GM20431 (cell line): ENCODE measurements at regions not wholly inside any gene's neighbourhood (a gene's known extent, or its start where the extent isn't known, plus 50 kb on each side); places are given as distances from the start of the nearest gene placed in this dataset.
"Not testable (repeated sequence)": the region's sequence is repeated elsewhere in the genome, so short reads cannot be mapped to it uniquely, and the experiment has no call there.

Source experiments
- in situ Hi-C: fragments of 300-500 bp; cut with MseI, MboI; formaldehyde crosslinking; loops from one replicate; pipeline ENCODE4 v1.15.0; 2020; ENCODE audit warnings: low sequenced_read_pairs; ENCODE audit not compliant: unreplicated experiment

DNA sequence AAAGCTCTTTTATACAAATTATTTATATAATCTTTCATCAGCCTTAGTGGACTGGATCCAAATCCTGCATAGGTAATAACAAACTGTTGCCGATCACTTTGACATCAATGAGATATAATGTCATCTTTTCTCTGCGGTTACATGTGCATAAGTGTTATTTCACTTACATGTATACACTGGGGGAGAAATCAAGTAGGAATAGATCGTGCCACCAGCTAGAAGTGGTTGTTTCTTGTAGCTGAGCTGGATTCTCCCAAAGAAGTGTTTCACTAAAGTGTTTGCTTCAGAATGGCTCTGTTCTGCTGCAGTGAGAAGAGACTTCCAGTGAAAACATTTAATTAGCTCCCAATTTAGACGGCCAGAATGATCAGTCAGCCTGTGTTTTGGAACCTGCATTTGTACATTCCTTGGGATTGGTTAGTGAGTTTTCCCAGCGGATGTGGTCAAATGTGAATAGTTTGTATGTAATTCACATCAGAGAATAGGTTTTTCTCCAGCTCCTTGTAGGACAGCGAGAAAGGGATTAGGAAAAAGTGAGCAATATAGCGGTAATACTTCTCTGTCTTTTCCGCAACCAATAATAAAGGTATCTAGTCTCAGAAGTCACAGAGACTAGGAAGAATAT, 163.1 kb upstream of the CCN2 start:
- in situ Hi-C loops, result no loop called here

DNA sequence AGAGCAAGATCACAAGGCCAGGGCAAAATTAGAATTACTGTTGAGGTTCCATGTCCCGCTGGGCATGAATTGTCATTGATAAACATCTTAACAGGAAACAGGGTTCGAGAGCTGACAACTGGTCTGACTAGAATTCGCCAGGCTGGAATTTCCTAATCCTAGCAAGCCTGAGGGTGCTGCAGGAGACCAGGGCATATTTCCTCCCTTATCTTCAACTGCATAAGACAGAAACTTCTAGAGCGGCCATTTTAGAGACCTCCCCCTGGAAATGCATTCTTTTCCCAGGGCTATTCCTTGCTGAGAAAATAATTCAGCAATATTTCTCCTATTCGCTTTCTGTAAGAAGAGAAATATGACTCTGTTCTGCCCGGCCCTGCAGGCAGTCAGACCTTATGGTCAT, 158.6 kb upstream of the CCN2 start:
- in situ Hi-C loops, result not testable (repeated sequence)

DNA sequence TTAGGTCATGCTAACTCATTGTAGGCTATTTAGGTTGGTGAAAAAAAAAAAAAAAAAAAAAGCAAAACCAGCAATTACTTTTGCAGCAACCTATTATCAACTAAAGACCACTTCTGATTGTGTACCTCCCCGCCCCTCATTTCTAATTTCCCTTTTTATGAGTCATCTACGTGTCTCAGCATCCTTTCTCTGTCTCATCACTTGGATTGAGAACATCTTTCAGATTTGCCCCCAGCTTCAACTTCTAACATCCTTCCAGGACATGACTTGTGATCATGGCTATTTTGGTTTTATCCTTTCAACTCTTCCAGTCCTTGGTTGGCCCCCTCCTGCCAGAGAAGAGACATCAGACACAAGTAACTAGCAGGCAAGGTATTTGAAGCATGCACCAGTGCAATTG, 156.7 kb upstream of the CCN2 start:
- in situ Hi-C loops, result no loop called here

DNA sequence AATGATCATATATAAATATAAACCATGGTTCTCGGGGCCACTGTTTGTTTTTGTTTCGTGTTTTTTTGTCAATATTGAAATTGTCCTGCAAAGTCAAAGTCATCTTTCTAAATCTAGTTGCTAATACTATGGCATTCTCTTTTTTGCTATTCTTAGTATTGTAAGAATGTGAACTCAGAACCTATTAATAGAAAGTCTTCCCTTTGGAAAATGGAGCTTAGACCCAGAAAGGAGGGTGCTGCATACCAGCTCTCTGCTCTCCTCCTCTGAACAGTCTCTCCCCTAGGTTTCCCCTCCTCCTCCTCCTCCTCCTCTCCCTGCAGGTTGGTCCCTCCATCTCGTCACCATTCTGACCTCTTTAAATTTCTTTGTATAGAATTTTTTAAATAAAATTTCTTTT, 150.4 kb upstream of the CCN2 start:
- in situ Hi-C loops, result no loop called here

DNA sequence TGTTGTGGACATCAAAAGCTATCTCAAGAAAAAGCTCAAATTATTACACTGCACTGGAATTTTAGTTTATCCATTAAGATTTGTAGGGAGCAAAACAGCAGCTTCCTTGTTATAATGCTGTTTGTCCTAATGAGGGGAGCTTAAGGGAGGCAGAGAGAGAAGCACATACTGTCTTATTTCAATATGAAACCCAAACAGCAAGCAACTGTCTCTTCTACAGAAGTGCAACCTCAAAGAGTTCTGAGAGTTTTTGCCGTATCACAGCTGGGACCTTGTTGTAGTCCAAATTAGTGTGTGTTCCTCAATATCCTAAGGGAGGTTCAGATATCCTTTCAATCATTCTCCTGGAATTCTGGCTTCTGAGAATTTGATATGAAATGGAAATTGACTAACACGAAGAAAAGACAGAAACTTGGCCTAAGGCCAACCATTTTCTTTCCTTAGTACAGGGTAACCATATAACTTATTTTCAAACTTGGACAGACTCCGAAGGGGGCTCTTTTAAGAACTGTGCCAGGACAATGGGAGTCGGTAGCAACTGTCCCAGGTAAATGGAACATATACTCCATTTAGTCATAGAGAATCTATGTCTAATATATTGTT, 149.3 kb upstream of the CCN2 start:
- in situ Hi-C loops, result no loop called here

DNA sequence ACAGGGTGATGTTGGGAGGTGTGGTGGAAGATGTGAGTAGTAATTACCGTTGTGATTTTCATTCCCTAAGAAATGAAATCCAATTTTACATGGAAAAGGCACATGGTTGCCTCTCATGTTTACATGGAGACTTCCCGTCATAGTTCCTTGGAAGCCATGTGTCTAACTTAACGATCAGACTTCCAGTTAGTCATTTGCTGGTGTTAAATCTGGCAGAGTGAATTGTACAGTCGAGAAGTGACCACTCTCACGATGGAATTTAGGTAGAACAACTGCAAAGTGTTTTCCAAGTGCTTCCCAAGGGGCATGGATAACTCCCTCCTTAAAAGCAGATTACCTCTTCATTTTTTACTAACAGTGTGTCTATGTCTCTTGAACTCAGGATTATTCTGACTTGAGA, 145.8 kb upstream of the CCN2 start:
- in situ Hi-C loops, result no loop called here

DNA sequence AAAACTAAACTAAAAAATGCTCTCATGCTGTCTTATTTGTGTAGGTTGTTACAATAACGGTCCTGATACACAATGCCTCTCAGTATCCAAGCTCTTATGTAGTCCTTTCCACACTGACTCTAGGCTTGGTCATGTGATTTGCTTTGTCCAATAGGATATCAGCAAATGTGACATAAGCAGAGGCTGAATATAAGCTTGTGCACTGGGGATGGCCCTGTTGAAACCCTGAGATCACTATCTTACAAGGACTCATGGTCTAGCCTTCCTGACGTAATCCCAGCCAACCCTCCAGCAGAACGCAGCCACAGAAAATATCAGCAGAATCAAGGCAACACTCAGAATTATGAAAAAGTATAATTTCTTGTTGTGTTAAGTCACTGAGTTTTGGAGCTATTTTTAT, 145.1 kb upstream of the CCN2 start:
- in situ Hi-C loops, result no loop called here

DNA sequence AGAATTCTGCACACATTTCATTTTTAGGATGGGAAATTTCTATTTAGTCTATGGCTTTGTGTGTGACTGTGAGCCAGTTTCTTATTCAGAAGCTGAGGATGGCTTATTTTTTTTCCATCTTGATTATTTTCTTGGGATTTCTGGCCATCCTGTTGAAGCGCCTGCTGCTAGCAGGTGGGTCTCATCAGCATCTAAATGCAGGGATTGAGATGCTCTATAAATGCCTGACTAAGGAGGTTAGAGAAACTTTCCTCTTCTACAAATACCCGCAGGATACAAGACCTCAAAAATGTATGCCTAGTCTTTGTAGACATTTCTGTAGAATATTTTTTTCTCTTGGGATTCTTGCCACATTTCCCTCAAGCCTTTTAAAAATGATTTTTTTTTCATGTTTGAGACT, 138.0 kb upstream of the CCN2 start:
- in situ Hi-C loops, result no loop called here

DNA sequence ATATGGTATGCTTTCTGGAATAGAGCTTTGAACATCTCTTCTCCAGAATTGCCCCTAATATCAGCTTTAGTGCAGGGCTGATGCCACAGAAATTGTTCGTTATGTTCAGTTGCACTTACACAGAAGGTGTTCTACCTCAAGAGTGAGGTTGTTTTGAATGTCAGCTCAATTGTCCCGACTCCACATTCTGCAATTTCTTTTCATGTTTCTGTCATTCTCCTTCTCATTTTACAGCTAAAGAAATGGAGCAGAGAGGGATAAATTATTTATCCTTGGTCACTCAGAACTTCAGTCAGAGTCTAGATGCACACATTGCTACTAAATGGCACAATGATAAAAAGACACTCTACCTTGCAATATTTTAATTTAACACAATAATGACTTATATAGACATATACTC, 137.0 kb upstream of the CCN2 start:
- in situ Hi-C loops, result no loop called here

DNA sequence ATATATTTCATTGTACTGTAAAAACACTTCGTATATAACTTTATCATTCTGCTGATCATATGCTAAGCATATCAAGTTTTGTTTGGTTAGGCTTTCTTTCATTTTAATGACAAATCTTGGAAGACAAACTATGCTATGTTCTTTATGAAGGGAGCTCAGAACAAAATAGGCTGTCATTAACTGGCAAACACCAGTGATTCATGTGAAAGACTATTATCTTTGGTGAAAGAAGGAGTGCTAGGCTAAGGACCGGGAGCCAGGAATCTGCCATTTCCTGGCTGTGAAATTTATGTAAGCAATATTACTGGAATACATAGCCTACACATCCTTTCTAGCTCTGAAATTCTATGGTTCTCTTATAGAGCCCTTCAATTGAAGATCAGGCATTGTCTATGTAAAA, 136.2 kb upstream of the CCN2 start:
- in situ Hi-C loops, result no loop called here

DNA sequence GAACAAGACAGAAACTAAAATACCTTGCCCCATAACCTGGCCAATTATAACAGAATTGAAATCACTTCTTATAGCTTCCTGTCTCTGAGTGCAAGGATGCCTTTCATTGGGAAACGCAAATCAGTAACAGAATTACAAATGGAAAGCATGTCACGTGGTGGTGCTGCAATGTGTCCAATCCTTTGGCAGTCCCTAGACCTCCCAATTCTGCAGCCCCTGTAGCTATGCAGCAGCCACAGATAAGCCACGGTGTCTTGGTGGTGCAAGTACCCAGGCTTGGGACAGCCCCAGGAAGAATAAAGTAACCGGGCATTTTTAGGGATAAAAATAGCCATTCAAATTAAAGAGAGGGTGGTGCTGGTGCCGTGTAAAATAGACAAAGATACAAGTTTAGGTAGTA, 134.6 kb upstream of the CCN2 start:
- in situ Hi-C loops, result no loop called here

DNA sequence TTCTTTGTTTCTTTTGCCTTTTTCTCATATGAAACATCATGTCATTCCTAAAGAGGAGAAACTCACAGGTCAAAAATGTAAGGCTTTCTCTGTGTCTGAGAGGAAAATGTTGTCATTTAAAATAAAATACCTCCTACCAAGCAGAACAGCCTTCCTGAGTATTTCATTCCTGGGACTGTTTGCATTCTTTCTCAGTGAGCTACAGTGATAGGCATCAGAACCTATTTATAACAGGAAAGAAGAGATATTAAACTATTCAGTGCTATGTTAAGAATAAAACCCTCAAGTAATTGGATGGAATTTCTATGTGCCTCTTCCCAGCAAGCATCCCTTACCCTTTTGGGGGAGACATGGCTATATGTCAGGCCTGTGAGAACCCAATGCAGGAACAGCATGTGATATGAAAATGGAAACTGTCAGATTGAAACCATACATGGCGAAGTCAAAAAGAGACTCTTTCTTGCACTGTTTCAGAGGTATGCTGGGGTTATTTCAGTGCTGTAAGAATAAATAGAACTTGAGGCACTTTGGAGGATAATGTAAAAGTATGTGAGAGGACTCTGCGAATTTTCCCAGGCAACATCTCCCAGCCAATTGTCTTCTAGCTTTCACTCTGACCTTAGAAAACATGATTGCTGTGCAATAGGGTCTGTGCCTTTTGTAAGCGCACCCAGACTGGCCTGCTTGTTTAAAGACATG, 133.8 kb upstream of the CCN2 start:
- in situ Hi-C loops, result no loop called here

DNA sequence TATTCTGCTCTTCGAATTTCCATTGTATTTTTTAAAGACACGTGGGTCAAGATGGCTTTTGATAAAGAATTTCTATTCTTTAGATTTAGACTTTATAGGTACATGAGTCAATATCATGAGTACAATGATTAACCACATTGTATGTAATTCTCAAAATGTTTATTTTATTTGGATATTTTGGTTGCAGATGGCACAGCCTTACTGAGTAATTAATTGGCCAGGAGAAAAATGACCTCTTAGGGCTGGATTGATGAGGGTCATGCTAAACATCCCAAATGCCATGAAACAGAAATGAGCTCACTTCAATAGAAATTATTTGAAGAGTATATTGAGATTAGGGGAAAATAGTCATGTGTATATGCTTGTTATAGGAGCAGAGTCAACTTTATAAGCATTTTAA, 131.2 kb upstream of the CCN2 start:
- in situ Hi-C loops, result no loop called here

DNA sequence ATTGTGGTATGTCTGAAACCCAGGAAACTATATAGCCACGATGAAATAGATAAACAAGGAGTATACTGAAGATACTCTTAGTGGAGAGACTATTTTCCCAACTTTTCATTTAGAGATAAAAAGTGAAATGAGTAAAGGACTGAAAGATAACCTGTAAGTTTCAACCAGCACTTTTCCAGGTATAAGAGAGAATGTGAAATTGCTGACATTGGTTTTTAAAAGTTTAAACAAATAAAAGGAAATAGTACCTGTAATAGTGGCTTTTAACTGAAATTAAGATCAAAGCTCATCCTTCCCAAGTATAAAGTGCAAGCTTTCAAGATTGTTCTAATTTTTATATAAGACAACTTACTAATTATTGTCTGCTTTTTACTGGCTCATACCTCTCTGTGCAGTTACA, 130.2 kb upstream of the CCN2 start:
- in situ Hi-C loops, result no loop called here

DNA sequence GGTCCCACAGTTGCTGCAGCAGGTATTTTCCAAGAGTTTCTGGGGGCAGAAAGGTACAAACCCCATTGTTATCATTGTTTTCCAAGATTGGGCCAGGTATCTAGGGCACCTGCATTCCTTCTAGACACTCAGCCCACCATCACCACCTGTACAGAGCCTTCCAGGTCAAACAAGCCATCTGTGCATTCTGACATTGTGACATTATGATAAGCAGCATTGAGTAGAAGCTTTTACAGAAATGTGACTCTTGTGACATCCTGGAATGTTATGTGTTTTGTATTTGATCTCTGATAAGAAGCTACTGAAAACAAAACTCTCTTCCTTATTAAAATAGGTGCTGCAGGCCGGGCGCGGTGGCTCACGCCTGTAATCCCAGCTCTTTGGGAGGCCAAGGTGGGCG, 128.1 kb upstream of the CCN2 start:
- in situ Hi-C loops, result no loop called here

DNA sequence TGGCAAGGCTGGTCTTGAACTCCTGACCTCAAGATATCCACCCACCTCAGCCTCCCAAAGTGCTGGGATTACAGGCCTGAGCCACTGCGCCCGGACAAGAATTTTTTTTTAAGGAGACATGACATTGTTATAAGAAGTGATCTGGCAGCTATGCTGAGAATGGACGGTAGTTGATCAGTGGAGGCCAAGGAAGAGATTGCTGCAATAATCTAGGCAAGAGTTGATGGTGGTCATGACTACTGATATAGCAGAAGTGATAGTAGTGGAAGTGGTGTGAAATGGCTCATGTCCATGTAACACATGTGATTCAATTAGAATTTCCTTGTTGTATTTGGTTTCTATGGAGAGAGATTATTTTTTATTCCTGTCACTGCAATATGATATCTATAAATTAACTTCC, 125.3 kb upstream of the CCN2 start:
- in situ Hi-C loops, result no loop called here

DNA sequence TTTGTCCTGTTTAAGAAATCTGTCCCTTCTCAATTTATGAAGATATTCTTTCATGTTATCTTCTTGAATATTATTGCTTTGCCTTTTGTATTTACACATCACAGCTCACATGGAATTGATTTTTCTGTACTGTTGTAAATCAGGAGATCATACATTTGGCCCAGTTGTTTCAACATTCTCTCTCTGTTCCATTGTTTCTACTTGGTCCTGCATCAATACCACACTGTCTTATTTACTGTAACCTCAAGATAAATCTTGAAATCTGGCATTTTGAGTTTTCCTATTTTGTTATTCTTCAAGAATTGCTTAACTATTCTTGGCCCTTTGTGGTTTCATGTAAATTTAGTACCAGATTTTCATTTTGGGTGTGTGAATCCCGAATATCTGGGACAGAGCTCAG, 121.7 kb upstream of the CCN2 start:
- in situ Hi-C loops, result no loop called here

DNA sequence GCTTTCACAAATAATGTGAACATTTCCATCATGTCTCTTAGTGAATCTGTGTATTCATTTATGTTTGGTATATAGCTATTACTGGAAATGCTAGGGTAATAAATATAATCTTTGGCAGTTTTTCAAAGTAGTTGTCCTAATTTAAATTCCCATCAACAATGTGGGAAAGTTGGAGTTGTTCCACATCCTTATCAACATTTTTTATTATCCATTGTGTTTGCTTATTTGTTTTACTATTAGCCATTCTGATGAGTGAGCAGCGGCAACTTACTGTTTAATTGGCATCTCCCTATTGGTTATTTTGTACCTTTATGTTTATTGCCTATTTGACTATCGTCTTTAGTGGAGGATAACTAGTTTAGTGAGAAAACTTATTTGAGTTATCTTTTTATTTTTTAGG, 121.1 kb upstream of the CCN2 start:
- in situ Hi-C loops, result no loop called here

DNA sequence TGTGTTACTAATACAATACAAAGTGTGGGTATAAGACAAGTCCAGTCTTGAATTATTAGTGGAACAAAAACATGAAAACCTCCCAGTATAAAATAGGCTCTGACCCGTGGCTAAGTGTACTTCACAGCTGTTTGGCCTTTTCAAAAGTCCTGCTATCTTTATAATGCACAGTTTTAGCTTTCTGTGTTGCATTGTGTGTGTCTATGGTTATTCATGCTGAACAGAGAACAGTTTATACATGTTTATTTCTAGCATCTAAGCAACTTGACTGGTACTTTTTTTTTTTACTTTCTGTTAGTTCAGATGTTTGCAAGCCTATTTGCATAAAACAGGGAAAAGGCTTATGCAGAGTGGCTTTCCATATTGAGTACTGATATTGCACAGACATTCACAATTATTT, 119.2 kb upstream of the CCN2 start:
- in situ Hi-C loops, result no loop called here

DNA sequence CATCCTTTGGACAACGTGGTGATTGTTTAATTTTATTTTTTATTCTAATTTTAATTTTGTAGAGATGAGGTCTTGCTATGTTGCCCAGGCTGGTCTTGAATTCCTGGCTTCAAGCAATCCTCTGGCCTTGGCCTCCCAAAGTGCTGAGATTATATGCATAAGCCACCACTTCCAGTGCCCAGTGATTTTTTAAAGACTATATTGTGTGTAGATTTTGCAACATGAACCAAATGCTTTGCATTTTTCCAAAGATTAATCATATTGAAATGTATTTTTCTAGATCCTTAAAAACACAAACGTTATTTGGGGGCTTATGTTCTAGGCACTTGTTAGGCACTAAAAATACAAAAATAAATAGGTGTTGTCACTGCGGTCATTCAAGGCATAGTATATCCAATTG, 117.6 kb upstream of the CCN2 start:
- in situ Hi-C loops, result no loop called here

DNA sequence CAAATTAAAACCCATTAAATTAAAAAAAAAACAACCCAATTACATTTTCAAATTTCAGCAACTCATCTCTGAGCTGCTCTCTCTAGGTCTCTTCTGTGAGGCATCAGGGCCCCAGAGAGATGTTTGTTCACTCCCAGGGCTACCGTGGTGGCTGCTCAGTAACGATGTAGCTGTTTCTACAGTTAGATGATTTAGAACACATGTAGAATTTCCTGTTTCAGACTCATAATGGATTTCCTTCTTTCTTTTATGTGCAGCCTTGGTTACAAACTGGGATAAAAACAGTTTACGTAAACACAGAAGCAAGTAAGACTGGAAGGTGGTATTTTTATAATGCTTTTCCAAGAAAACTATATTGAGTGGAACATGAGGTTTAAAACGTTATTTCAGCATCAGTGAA, 116.1 kb upstream of the CCN2 start:
- in situ Hi-C loops, result no loop called here

DNA sequence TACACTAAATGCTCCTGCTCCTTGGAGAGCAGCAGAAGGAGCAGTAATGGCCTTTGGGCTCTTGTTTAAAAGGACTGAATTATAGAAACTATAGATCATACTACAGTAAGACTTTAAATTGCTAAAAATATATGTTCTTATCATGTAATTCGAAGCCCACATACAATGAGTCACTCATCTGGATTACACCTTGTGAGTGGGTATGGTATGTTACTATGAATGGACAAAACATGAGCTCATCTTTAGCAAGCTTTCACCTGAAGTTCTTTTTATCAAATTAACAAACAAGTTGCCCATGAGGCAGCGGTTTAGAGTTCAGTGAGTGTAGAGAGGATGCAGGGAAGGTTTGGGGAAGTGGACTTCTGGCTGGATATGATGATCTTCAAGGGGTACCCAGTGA, 114.4 kb upstream of the CCN2 start:
- in situ Hi-C loops, result no loop called here
